ENCODE measurements at regions not wholly inside any gene's neighbourhood (a gene's known extent, or its start where the extent isn't known, plus 50 kb on each side); places are given as distances from the start of the nearest gene placed in this dataset.

DNA sequence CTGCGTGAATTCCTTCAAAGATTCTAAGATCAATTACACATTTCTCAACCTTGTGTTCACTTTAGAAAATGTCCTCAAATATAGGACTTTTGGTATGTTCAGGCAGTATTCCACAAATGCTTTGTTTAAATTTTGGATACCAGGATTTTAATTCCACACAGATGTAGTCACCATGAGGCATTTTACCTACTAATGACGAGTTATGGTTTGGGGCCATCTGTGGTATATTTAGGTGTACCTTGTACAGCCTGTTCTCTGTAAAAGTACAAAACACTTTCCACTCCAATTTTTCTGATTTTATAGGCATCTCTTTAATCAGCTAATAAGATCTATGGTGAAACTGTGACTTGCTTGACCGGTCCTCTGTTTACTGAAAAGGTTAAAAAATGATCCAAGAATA lies 275.7 kb upstream of the PRICKLE1 start:
- TF ChIP-seq, protein P1, sequence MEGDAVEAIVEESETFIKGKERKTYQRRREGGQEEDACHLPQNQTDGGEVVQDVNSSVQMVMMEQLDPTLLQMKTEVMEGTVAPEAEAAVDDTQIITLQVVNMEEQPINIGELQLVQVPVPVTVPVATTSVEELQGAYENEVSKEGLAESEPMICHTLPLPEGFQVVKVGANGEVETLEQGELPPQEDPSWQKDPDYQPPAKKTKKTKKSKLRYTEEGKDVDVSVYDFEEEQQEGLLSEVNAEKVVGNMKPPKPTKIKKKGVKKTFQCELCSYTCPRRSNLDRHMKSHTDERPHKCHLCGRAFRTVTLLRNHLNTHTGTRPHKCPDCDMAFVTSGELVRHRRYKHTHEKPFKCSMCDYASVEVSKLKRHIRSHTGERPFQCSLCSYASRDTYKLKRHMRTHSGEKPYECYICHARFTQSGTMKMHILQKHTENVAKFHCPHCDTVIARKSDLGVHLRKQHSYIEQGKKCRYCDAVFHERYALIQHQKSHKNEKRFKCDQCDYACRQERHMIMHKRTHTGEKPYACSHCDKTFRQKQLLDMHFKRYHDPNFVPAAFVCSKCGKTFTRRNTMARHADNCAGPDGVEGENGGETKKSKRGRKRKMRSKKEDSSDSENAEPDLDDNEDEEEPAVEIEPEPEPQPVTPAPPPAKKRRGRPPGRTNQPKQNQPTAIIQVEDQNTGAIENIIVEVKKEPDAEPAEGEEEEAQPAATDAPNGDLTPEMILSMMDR (IDR thresholded peaks at IDR 0.05): no peak
- no peak for TF ChIP-seq POLR2AphosphoS5 (IDR thresholded peaks at IDR 0.05; ENCODE audit: insufficient read depth in 1 of 2, low read depth in 1 of 2)

Data from vagina (tissue), 2 donors.